Ascending aorta (tissue), 2 donors: ENCODE measurements at regions not wholly inside any gene's neighbourhood (a gene's known extent, or its start where the extent isn't known, plus 50 kb on each side); places are given as distances from the start of the nearest gene placed in this dataset.
"Not testable (repeated sequence)": the region's sequence is repeated elsewhere in the genome, so short reads cannot be mapped to it uniquely, and the experiment has no call there.

ENCODE experiments used
- DNase-seq, 2 donors: peaks; one replicate each; pipeline ENCODE4 v3.0.0-alpha.2; 2019; ENCODE audit warnings: low spot score in 2 of 2
- H3K27ac ChIP-seq, 2 donors: fragments of 200-600 bp; sonication (generic); one replicate each; pipeline ENCODE4 v1.5.1; 2016 to 2017; ENCODE audit warnings: mild to moderate bottlenecking in 1 of 2
- H3K27me3 ChIP-seq: fragments of 200-600 bp; sonication (generic); one replicate; pipeline ENCODE4 v1.5.1; 2017
- H3K36me3 ChIP-seq, 2 donors: fragments of 200-600 bp; sonication (generic); one replicate each; pipeline ENCODE4 v1.5.1; 2016
- H3K4me1 ChIP-seq, 2 donors: fragments of 200-600 bp; sonication (generic); one replicate each; pipeline ENCODE4 v1.5.1; 2016 to 2017; ENCODE audit warnings: mild to moderate bottlenecking in 1 of 2
- H3K4me3 ChIP-seq, 2 donors: fragments of 200-600 bp; sonication (generic); one replicate each; pipeline ENCODE4 v1.5.1; 2016 to 2017; ENCODE audit warnings: mild to moderate bottlenecking in 1 of 2
- H3K9me3 ChIP-seq, 2 donors: fragments of 200-600 bp; sonication (generic); one replicate each; pipeline ENCODE4 v1.5.1; 2016
- CTCF ChIP-seq, 3 experiments: fragments of 200-600 bp in 2 of 3; fragments of 450-650 bp in 1 of 3; sonication (generic) in 2 of 3; IDR thresholded peaks; one replicate each; pipeline ENCODE4 v1.5.1; 2016 to 2019; ENCODE audit warnings: antibody characterized with exemption in 3 of 3, mild to moderate bottlenecking in 1 of 3, moderate library complexity in 1 of 3
- intact Hi-C: fragments of 100-400 bp; cut with DNase I; formaldehyde crosslinking; loops from one replicate; pipeline ENCODE4 v1.15.1; 2023

GRCh38 chr15:25250906-25251622 lies 187.8 kb downstream of the UBE3A start:
- H3K4me1 ChIP-seq: no peaks in the 10 kb centered on the region
- no peaks in the 10 kb centered on the region for H3K27me3 ChIP-seq
- peaks cover 0 to 46% of the 10 kb centered on the region in 2 donors for H3K9me3 ChIP-seq
- H3K36me3 ChIP-seq: peaks cover 0 to under 1% of the 10 kb centered on the region in 2 donors
- intact Hi-C loops: no loop called here
- H3K27ac ChIP-seq: no peak overlapping the region
- no peak for TF ChIP-seq CTCF (IDR thresholded peaks at IDR 0.05)
- no peak for DNase-seq
- no peak overlapping the region for H3K4me3 ChIP-seq

GRCh38 chr15:25251700-25252390 lies 187.0 kb downstream of the UBE3A start:
- Histone ChIP-seq H3K36me3 (peaks cover 0 to 3% of the 10 kb centered on the region in 2 donors), H3K27ac (no peak overlapping the region), H3K9me3 (peaks cover 7 to 49% of the 10 kb centered on the region in 2 donors), H3K27me3 (no peaks in the 10 kb centered on the region), H3K4me3 (no peak overlapping the region), H3K4me1 (no peaks in the 10 kb centered on the region)
- no peak for TF ChIP-seq CTCF (IDR thresholded peaks at IDR 0.05)
- DNase-seq: peak in 1 of 2 donors; percentile 54
- intact Hi-C loops: no loop called here

- DNase-seq, intact Hi-C loops, H3K27me3 ChIP-seq, H3K27ac ChIP-seq, H3K36me3 ChIP-seq, H3K4me3 ChIP-seq, H3K4me1 ChIP-seq: not testable (repeated sequence)
- H3K9me3 ChIP-seq: peaks cover 7 to 52% of the 10 kb centered on the region in 2 donors
Observed at GRCh38 chr15:25253048-25253973, 185.5 kb downstream of the UBE3A start.

GRCh38 chr15:25268166-25268565 lies 170.7 kb downstream of the UBE3A start:
- Histone ChIP-seq H3K4me1 (no peaks in the 10 kb centered on the region), H3K4me3 (no peak overlapping the region), H3K27ac (no peak overlapping the region), H3K9me3 (no peaks in the 10 kb centered on the region), H3K36me3 (no peaks in the 10 kb centered on the region), H3K27me3 (no peaks in the 10 kb centered on the region)
- TF ChIP-seq CTCF (IDR thresholded peaks at IDR 0.05): no peak
- intact Hi-C loops: no loop called here
- no peak for DNase-seq
